Pons (tissue), 1 donor: ENCODE measurements at regions not wholly inside any gene's neighbourhood (a gene's known extent, or its start where the extent isn't known, plus 50 kb on each side); places are given as distances from the start of the nearest gene placed in this dataset.
A peak's percentile ranks its signal among the peaks of the same experiment; 100 is the strongest.

Source experiments
- DNase-seq: peaks from one replicate; pipeline ENCODE4 v3.0.0-alpha.2; 2016; ENCODE audit warnings: low spot score

DNA sequence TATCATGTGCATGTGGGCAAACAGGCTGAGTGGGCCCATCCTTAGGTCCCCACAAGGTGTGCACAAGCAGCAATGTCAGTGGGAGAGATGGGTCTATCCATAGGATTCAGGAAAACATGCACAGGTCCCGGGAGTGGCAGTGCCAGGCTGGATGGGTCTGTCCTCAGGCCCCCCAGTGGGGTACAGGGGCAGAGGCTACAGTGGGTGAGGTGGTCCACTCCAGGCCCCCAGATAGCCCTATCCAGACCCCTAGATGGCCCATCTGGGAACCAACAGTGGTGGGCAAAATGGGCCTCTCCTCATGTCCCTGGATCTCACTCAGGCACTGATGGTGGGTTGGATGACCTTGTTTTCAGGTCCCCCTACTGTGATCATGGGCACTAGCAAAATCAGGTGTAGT is 277.8 kb upstream of the SYT1 start:
- no peak for DNase-seq

DNA sequence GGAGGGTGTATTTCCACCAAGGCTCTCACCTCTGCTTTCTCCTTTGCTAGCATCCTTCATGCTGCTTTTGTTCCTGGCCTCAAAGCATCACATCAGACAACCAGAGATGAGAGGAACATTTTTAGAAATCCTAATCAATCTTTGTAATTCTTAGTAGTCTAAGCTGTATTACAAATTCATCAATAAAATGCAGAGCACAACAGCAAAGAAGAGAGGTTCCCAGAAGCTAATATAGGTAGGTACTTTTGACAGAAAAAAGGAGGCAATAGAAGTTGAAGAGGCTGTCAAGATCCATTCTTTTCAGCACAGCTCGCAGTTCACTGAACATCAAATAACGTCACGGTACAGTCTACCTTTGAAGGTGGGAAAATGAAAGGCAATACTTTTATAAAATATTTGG is 265.2 kb upstream of the SYT1 start:
- no peak for DNase-seq

DNA sequence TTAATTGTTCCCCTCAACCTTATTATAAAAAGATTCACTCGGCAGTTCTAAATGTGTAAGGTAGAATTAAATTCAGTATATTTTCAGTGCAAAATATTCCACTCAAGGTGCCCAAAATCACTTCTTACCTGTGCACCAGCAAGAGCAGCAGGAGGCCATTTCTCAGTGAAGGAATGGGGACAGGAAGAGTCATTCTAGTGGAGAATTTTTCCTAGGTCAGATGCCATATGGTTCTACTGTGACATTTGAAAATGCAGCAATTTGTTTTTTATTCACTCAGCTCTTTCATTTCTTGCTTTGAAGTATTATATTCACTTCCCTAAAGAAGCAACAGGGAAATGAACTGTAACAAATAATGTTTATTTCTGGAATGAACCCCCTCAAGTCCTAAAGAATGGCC is 264.0 kb upstream of the SYT1 start:
- DNase-seq, result peak; percentile 4

DNA sequence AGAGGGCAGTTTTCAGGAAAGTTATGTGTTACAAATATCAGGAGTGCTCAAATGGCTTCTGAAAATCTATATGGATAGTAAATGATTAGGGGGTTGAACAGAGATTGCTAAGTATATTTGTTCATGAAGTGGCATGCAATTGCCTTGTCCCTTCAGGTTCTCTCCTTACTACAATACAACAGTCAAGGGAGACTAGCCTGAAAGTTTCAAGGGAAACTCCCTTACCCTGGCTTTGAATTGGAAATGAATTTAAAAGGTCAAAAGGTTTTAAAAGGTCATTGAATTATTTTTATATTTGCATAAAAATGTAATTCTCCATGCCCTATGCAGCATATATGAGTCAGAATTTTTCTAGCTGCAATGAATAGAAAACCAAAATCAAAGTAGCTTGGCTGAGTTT is 253.1 kb upstream of the SYT1 start:
- no peak for DNase-seq

DNA sequence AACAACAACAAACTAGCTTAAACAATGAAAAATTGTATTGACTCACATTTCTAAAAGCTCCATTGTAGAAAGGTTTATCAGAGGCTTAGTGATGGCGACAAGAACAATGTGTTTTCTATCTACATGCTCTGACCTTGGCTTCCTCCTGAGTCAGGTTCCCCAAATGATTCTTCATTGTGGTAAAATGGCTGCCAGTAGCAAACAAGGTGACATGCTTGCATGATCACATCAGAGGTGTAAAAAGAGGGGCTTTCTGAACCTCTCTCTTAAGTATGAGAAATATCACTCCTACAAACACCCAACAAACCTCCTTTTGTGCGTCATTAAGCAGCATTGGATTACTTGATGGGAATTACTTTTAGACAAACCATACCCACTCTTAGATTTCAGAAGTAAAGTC is 252.4 kb upstream of the SYT1 start:
- no peak for DNase-seq

DNA sequence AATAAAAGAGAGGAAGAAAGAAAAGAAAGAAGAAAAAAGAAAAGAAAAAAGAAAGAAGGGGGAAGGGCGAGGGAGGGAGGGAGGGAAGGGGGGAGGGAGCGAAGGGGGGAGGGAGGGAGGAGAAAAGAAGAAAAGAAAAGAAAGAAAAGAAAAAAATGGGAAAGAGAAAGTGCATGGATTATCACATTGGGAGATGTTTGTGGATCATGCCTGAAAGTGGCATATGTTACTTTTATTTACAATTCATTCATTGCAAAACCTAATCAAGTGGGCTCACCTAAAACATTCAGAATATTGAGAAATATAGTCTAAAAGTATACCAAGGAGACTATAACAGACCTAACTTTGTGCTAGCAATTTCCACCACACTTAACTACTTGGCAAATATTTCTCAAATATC is 246.9 kb upstream of the SYT1 start:
- no peak for DNase-seq

DNA sequence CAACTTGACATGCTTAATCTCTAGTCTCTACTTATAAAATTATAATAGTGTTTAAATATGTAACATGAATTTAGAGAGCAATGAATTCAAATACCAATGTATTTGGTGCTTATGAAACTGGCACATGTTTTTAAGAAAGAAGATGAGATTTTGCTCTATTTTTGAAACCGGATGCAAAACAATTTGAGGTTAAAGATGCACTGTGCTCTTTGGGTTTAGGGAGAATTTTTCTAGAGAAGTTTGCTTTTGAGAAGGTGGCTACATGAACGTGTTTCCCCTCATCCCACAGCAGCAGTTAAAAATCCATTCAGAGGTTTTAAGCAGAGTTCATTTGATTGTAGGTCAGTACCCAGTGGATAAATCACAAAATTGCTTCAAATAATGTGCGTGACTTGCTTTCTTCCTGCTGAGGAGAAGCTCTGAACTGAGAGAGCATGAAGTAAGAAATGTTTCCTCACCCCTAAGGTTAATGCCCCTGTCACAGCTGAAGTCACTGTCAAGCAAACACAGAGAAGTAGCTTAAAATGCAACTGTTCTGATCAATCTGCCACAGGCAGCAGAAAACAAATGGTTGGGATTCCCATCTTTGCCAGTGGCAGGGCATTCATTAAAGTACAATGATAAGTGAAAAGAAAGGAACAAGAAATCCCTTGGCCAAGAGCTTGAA is 241.9 kb upstream of the SYT1 start:
- no peak for DNase-seq

DNA sequence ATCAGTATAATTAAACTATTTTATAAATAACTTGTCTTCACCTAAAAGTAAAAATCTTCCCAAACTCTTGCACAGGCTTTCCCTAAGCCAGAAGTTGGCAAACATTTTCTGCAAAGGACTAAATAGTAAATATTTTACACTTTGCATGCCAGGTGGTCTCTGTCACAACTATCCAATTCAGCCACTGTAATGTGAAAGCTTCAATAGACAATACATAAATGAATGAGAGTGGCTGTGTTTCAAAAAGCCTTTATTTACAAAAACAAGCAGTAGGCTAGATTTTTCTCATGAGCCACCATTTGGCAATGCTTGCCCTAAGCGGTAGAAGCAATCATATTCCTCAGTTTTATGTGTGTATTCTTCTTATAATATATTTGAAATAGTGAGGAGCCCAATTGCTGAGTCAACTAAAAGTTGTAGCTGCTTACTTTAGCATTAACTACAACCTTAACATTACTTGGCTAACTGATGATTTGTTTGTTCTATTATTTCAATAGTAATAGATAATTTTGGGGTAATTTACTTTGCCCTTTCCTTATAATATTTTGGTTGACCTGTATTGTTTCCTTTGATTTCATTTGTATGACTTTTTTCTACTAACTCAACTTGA is 236.0 kb upstream of the SYT1 start:
- DNase-seq, result no peak

DNA sequence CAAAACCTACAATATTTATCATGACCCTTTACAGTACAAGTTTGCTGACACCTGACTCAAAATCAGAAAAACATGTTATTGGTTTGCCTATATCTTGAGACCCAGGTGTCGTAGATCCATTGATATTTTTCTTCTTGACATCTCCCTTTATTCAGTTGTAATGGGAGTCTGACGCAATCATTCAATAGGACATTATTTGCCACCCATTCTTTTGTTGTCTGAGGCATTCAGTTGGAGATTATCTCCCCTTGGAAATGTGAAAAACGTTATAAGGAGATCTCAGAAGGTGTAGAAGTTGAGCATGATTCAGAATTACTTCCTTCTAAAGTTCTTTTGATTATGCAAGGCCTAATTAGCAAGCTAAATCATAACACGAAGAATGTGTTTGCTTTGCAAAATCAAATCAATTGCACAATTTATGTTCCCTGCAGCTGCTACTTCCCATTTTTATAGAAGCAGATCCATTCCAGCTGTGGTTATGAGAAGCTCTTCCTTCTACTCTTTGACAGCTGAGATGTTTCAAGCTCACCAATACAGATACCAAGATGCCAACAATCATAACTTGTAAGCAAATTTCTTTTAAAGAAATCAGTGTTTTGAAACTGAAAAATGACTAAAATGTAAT is 228.2 kb upstream of the SYT1 start:
- no peak for DNase-seq

DNA sequence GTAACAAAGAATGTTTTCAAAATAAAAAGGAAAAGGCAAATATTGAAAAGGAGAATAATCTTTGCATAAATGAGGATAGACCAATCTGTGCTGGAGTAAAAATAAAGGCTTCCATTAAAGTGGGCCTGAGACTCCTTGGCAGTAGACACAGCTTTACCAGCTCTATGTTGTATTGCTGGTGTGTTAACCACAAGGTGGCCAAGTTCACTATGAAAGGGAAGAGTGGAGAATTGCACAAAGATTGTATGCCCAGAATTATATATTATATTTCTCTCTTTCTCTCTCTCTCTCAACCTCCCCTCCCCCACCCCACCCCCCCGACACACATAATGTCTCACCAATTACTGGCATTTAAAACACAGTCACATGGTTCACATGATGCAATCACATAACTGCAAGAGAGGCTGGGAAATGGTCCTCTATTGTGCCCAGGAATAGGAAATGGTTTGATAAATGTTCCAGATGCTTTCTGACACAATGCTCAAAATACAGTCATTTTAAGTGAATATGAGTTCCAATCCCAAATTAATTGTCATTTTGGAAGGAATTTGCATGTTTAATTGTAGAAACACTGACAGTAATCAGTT is 222.6 kb upstream of the SYT1 start:
- no peak for DNase-seq

DNA sequence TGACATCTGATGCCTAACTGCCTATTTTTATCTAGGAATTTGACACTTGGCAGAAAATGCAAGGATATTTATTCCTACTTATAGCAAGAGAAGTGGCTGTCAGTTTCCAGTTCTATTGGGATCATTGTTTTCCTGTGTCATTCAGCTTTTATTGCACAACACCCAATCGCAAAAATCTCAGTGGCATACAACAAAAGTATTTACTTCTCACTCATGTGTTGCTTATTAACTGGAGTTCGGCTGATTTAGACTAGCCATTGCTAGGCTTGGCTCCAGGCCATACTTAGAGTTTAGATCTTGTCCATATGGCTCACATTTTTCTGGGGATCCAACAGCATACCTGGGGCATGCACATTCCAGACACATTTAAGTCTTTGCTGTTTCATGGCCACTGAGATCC is 218.6 kb upstream of the SYT1 start:
- DNase-seq, result no peak

DNA sequence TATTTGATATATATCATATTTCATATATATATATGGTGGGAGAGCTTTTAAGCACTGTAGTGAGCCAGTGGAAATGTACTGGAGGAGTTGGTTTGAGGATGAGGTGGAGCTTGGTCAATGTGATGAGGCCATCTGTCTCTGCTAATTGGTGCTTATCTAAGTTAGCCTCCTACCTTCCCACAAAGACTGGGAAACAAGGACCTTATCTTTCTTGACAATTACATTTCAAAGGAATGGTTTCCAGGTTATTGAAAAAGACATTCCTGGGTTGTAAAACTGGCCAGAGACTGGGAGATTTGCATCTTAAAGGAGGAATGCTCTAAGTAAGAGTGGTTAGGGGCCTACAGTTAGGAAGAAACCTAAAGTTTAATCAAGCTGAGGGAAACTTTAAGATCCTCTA is 212.8 kb upstream of the SYT1 start:
- DNase-seq, result no peak

DNA sequence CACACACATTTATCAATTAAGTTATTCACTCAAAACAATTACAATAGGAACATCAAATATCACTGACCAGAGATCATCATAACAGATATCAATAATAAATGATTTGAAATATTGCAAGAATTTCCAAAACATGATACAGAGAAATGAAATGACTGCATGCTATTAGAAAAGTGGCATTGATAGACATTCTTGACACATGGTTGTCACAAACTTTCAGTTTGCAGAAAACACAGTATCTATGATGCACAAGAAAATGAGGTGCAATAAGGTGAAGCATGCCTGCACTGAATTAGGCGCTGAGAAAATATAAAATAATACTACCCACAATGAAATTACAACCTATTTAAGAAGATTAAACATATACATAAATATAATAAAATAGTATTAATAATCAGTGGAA is 198.0 kb upstream of the SYT1 start:
- DNase-seq, result no peak

DNA sequence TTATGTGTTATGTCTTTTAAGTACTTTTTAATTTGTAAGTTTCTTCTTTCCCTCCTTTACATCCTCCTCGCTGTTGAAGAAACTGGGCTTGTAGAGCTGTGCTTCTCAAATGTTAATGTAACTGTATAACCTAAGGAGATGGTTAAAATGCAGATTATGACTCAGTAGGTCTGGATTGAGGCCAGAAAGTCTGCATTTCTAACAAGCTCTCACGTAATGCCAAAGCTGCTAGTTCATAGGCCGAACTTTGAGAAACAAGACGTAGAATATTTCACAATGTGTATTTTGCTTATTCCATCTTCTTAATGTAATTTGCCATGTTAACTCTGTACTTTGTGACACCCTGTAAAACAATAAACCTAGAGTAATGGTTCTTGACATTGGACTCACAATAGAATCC is 193.3 kb upstream of the SYT1 start:
- DNase-seq, result no peak

DNA sequence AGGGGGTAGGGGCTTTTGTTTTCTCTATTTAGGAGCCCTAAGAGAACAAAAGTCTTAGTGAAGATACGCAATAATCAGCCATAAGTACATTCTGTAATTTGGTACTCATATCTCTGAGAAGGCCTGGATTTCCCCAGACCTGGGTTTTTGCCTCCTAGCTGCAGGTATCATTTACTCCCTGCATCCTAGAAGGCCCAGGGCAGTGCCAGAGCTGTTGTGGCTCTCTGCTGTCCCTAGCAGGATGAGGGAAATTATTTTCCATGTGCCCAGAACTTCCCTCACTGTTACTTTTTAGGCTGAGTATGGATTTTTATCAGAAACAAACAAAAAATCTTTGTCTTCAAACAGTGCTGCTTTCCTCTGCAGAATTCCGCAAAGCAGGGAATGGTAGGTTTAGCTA is 192.5 kb upstream of the SYT1 start:
- DNase-seq, result no peak

DNA sequence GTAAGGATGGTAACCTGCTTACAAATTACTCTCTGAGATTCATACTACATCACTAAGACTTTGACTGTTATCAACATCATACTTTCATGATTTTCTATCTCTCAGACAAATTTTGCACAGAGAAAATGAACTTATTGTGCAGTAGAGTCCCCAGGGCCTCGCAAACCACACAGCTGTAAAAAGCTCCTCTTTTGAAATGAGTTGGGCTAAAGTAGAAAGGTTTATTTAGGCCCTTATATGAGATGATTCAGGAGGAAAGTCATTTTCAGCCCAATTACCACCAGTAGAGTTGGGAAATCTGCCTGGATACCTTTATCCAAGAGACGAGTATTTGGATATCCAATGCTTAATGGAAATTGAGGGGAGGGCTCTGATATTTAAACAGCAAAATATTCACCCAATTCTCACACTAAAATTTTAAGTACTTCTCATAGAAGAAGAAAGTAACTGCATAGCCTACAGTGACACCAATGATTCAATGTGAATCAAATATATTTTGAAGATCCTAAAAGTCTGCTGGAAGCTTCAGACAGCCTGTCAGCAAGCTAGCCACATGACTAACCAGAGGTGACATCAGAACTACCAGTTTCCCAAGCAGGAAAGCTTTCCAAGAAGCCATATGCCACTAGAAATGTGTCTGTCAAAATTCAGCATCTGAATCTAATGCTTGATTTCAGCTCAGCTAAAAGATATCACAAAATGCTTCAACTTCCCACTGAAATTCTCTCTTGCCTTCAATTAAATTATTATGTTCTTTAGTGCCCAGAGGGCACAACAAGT is 190.1 kb upstream of the SYT1 start:
- peak; percentile 3 for DNase-seq

DNA sequence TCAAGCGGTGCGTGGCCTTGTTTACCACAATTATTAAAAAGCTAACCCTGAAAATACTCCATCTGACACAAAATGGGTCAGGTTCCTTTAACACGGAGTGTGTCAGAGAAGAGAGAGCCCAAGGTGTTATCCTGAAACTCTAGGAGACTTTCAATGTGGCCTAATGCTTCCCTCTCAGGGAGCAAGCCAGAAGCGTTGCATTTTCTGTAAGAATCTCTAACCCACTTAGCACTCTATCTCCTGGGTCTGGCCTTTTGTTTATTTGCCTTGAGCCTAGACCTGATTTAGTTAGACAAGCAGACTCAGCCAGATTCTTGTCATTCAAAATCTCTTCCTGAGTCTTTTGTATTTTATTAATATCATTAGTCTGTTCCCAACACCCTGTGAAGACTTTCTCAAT is 184.0 kb upstream of the SYT1 start:
- DNase-seq, result no peak

DNA sequence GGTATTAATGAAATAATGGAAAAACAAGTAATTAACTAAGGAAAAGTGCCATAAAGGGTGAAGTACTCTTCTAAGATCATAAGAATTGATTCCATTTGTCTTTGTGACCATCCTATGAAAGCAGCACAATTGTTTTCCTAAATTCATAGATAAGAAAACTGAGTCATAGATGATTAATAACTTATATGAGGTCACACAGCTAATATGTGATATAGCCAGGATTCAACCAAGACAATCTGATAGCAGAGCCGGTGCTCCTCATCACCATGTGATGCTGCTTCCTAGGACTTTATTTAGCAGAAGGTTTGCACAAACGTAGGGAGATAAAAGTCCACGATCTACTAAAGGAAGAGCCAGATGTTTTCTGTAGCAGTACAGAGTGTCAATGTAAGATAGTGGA is 181.5 kb upstream of the SYT1 start:
- no peak for DNase-seq

DNA sequence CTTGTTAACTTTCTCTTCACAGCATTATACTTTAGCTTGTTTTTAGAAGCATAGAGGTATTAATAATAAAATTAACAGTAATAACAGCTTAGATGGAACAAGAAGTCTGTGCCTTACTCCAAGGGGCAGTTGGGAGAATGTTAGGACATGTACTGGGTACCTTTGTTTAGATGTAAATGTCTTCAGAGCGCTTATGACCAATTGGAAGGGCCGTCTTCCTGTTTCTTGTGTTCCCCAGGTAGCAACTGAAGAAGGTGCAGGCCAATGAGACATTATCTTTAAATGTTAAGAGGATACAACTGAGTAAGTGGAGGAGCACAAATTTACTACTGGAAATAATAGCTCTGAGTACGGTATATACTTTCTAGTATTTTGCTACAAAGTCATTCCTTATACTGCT is 180.9 kb upstream of the SYT1 start:
- no peak for DNase-seq

DNA sequence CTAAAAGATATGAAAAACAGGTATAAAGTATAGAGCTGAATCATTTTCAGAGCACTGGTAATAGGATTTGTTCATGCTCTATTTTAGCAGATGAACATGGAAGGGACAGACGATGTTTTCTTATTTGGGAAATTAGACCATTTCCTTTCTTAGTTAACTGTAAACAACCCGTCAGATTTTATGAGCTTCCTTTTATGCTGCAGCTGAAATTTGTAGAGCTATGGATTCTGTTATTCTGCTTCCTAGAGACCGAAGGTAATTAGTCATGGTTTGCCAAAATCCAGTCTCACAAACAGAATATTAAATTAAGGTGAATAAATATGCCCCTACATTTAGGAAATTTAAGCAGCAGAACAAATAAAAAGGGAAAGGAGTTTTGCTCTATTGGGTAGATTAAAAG is 180.2 kb upstream of the SYT1 start:
- no peak for DNase-seq

DNA sequence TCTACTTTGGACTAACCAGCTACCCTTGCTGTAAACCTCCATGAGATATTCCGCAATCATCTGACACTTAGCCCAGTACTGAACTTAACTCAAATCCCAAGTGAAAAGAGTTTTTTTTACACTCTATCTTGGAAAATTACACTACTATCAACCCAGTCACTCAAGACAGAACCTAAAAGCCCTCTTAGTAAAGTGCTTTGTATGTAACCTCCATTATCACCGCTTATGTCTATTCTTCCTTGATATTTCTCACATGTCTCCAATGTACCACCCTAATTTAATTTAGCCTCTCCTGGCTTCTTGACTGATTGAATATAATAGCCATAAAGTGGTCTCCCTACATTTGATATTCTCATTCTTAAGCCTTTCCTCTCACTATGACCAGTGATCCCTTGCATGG is 168.8 kb upstream of the SYT1 start:
- DNase-seq, result no peak

DNA sequence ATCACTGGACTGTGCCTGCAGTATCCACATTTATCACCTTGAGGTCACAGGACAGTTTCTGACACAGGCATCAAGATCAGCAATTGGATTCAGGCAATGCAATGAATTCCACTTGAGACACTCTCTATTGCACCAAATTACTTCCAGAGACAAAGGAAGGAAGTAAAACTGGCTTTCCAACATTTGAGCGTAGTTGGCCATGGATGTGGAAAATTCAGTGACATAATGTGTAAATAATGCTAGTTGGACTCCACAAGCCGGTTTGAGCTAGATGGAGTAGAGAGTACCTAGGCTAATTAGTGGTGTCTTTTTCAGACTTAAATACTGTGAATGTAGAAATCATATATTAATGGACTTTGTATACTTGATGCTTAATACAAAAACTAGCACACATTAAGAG is 168.3 kb upstream of the SYT1 start:
- DNase-seq, result no peak
